ENCODE measurements at regions not wholly inside any gene's neighbourhood (a gene's known extent, or its start where the extent isn't known, plus 50 kb on each side); places are given as distances from the start of the nearest gene placed in this dataset.

DNA sequence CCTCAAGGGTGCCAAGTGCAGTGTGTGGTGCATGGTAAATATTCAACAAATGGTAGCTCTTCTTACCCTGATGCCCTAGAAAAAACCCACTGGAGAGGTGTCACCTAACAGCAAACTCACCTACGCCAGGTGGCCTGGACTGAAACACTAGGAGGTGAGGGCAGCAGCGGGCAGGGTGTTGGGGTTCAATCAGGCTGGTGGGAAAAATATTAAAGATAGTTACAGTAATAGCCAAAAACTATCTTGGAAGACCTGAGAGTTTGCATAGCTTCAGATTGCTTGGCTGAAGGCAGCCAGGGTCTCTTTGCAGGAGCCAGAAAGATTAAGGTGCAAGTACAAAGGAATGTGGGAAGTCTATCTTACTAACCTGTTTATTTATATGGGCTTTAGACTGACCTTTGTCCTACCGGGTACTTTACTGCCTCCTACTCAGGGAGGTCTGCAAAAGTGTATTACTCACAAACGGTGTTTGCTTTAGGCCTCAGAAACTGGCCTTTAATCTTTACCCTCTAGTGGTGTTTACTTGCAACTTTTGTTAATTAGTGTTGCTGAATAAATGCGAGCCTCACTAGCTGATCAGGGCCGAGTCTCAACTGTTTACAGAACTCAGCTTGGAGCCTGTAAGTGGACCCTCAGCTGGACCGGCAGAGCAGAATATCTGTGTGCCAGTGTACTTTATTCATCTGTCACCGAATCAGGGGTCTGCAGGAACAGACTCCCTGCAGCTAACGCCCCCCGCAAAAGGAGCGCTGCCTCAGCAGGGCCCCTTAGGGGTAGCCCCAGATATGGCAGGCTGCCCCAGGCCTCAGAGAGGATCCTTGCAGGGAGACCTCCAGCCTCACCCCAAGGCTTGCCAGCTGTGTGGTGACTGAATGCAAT lies 63.9 kb downstream of the SYF2 start:
- WGBS (ENCODE audit: insufficient coverage) = 95% methylated on average over 7 of the region's 11 CpGs
- Mint-ChIP-seq H3K27me3 (peaks cover 9% of the 10 kb centered on the region), H3K27ac (no peak overlapping the region), H3K4me1 (no peaks in the 10 kb centered on the region), H3K9me3 (ENCODE audit: insufficient read depth) (no peaks in the 10 kb centered on the region), H3K4me3 (no peak overlapping the region)
- Histone ChIP-seq H3K4me1 (ENCODE audit: control insufficient read depth in 2 of 2, insufficient read depth in 2 of 2, low read length in 2 of 2) (no peaks in the 10 kb centered on the region), H3K27ac (ENCODE audit: low read length in 2 of 2) (no peak overlapping the region), H2AFZ (ENCODE audit: insufficient read depth, low read depth, low read length, poor library complexity, severe bottlenecking) (no peak overlapping the region), H3K9me3 (ENCODE audit: control extremely low read depth in 1 of 3, control insufficient read depth in 2 of 3, insufficient read depth in 1 of 3, low read length in 2 of 3) (no peaks in the 10 kb centered on the region), H3K4me2 (replicated peaks; ENCODE audit: low read depth, low read length, poor library complexity, severe bottlenecking) (no peak overlapping the region), H3K79me2 (ENCODE audit: control insufficient read depth, insufficient read depth, low read length) (no peaks in the 10 kb centered on the region), H3K9ac (ENCODE audit: low read length) (no peak overlapping the region), H3K27me3 (replicated peaks in 1 of 4; ENCODE audit: control extremely low read depth in 1 of 4, control insufficient read depth in 3 of 4, insufficient read depth in 4 of 4, low read length in 3 of 4) (peaks cover 0 to 14% (median 0%) of the 10 kb centered on the region in 4 experiments), H4K20me1 (ENCODE audit: control insufficient read depth, insufficient read depth, low read length, poor library complexity, severe bottlenecking) (no peaks in the 10 kb centered on the region), H3K36me3 (replicated peaks in 1 of 2; ENCODE audit: control extremely low read depth in 1 of 2, control insufficient read depth in 1 of 2, extremely low read depth in 1 of 2, insufficient read depth in 2 of 2, low read length in 1 of 2) (no peaks in the 10 kb centered on the region), H3K4me3 (ENCODE audit: control extremely low read depth in 1 of 5, extremely low read depth in 1 of 5, insufficient read depth in 1 of 5, low read depth in 2 of 5, low read length in 4 of 5) (no peak overlapping the region)
- TF ChIP-seq CTCF (IDR thresholded peaks at IDR 0.05) (no peak), EZH2 (IDR thresholded peaks at IDR 0.05; ENCODE audit: borderline replicate concordance, insufficient read depth, low read depth, low read length, poor library complexity, severe bottlenecking) (no peak)
- ChIA-PET POLR2A (no interaction called here), CTCF (no interaction called here)
- ATAC-seq (ENCODE audit: low read depth) (no peak), DNase-seq (no peak)
- intact Hi-C loops (cut with micrococcal nuclease) = no loop called here
